GM18873 (cell line): ENCODE measurements at regions not wholly inside any gene's neighbourhood (a gene's known extent, or its start where the extent isn't known, plus 50 kb on each side); places are given as distances from the start of the nearest gene placed in this dataset.

Experiments
- ATAC-seq: cut with Tn5 transposase; IDR thresholded peaks from one replicate; pipeline ENCODE4 v1.9.1; 2021; ENCODE audit warnings: mild to moderate bottlenecking, moderate library complexity, moderate number of reproducible peaks; ENCODE audit not compliant: unreplicated experiment, low FRiP score

GRCh38 chrX:149992918-149993317, 54.6 kb upstream of the EOLA2 start:
- no peak for ATAC-seq

GRCh38 chrX:149993989-149994388, 55.7 kb upstream of the EOLA2 start:
- ATAC-seq: no peak

GRCh38 chrX:149996515-149996914, 58.2 kb upstream of the EOLA2 start:
- no peak for ATAC-seq

GRCh38 chrX:150005027-150005426, 66.7 kb upstream of the EOLA2 start:
- no peak for ATAC-seq

GRCh38 chrX:150007356-150007755, 69.1 kb upstream of the EOLA2 start:
- ATAC-seq: no peak

- ATAC-seq: no peak
These were observed 74.5 kb upstream of the EOLA2 start for GRCh38 chrX:150012647-150013381.

- ATAC-seq: no peak
These were observed 76.2 kb upstream of the EOLA2 start for GRCh38 chrX:150014525-150014924.

GRCh38 chrX:150017868-150018267, 79.6 kb upstream of the EOLA2 start:
- no peak for ATAC-seq

- no peak for ATAC-seq
These were observed 80.7 kb upstream of the EOLA2 start for GRCh38 chrX:150018931-150019361.

- ATAC-seq: no peak
These were observed 90.4 kb upstream of the EOLA2 start for GRCh38 chrX:150028692-150029091.

GRCh38 chrX:150032742-150033141, 94.5 kb upstream of the EOLA2 start:
- no peak for ATAC-seq

GRCh38 chrX:150034788-150035187, 96.5 kb upstream of the EOLA2 start:
- ATAC-seq: no peak

GRCh38 chrX:150035531-150035930, 97.2 kb upstream of the EOLA2 start:
- ATAC-seq: no peak

GRCh38 chrX:150036181-150036580, 97.9 kb upstream of the EOLA2 start:
- ATAC-seq: no peak

GRCh38 chrX:150036641-150037040, 98.3 kb upstream of the EOLA2 start:
- no peak for ATAC-seq

- ATAC-seq: no peak
These were observed 98.8 kb upstream of the EOLA2 start for GRCh38 chrX:150037041-150037440.

GRCh38 chrX:150038315-150038714, 100.0 kb upstream of the EOLA2 start:
- ATAC-seq: no peak

GRCh38 chrX:150038986-150039599, 100.8 kb upstream of the EOLA2 start:
- no peak for ATAC-seq

- ATAC-seq: no peak
These were observed 102.9 kb upstream of the EOLA2 start for GRCh38 chrX:150041208-150041607.

GRCh38 chrX:150044556-150044955, 106.3 kb upstream of the EOLA2 start:
- no peak for ATAC-seq

- ATAC-seq: no peak
These were observed 109.5 kb upstream of the EOLA2 start for GRCh38 chrX:150047818-150048217.

- ATAC-seq: no peak
These were observed 111.4 kb upstream of the EOLA2 start for GRCh38 chrX:150049647-150050046.
